Liver (tissue), 8 donors: ENCODE measurements at regions not wholly inside any gene's neighbourhood (a gene's known extent, or its start where the extent isn't known, plus 50 kb on each side); places are given as distances from the start of the nearest gene placed in this dataset.

Experiments
- DNase-seq: peaks from one replicate; pipeline ENCODE4 v3.0.0-alpha.2; 2017; ENCODE audit warnings: low spot score
- H3K27ac ChIP-seq, 2 donors: one replicate each; pipeline ENCODE4 v1.7.0; 2013; ENCODE audit warnings: inconsistent platforms in 2 of 2, low read length in 2 of 2, control low read depth in 1 of 2, low read depth in 1 of 2, mild to moderate bottlenecking in 1 of 2
- H3K27me3 ChIP-seq, 4 donors: one replicate each; pipeline versions ENCODE4 v1.6.1 to v1.7.0; 2013; ENCODE audit warnings: low read length in 3 of 4, inconsistent platforms in 1 of 4, mild to moderate bottlenecking in 1 of 4, moderate library complexity in 1 of 4; ENCODE audit not compliant: control insufficient read depth in 4 of 4, insufficient read depth in 4 of 4
- H3K36me3 ChIP-seq, 4 donors: one replicate each; pipeline versions ENCODE4 v1.6.1 to v1.7.0; 2013; ENCODE audit warnings: low read length in 3 of 4, mild to moderate bottlenecking in 3 of 4, low read depth in 1 of 4, moderate library complexity in 1 of 4; ENCODE audit not compliant: control insufficient read depth in 4 of 4, insufficient read depth in 3 of 4
- H3K4me1 ChIP-seq, 4 donors: one replicate each; pipeline versions ENCODE4 v1.6.1 to v1.7.0; 2013; ENCODE audit warnings: low read length in 3 of 4, mild to moderate bottlenecking in 3 of 4, moderate library complexity in 1 of 4; ENCODE audit not compliant: control insufficient read depth in 4 of 4, insufficient read depth in 4 of 4
- H3K4me3 ChIP-seq, 3 donors: one replicate each; pipeline versions ENCODE4 v1.6.1 to v1.7.0; 2013; ENCODE audit warnings: low read length in 3 of 3, control low read depth in 1 of 3, low read depth in 1 of 3, mild to moderate bottlenecking in 1 of 3
- H3K9ac ChIP-seq, 2 donors: one replicate each; pipeline ENCODE4 v1.7.0; 2013; ENCODE audit warnings: low read length in 2 of 2, mild to moderate bottlenecking in 2 of 2, moderate library complexity in 2 of 2, control low read depth in 1 of 2, low read depth in 1 of 2
- H3K9me3 ChIP-seq, 4 donors: one replicate each; pipeline versions ENCODE4 v1.6.1 to v1.7.0; 2013; ENCODE audit warnings: low read length in 3 of 4; ENCODE audit not compliant: control insufficient read depth in 4 of 4
- ATF3 ChIP-seq: IDR thresholded peaks from 2 replicates; pipeline ENCODE4 v1.6.1; 2016; ENCODE audit warnings: antibody characterized with exemption
- FOXA2 ChIP-seq: IDR thresholded peaks from 2 replicates; pipeline ENCODE4 v1.6.1; 2016; ENCODE audit warnings: antibody characterized with exemption
- GABPA ChIP-seq, 2 donors: IDR thresholded peaks in 1 of 2; conservative IDR thresholded peaks in 1 of 2; 2 replicates each; pipeline ENCODE4 v1.6.1; 2016; ENCODE audit warnings: antibody characterized with exemption in 2 of 2, mild to moderate bottlenecking in 1 of 2, moderate library complexity in 1 of 2
- HNF4A ChIP-seq, 2 donors: conservative IDR thresholded peaks; 2 replicates each; pipeline ENCODE4 v1.6.1; 2016; ENCODE audit warnings: antibody characterized with exemption in 2 of 2, mild to moderate bottlenecking in 2 of 2
- HNF4G ChIP-seq: IDR thresholded peaks from 2 replicates; pipeline ENCODE4 v1.6.1; 2016; ENCODE audit warnings: antibody characterized with exemption
- JUND ChIP-seq, 2 donors: IDR thresholded peaks; 2 replicates each; pipeline ENCODE4 v1.6.1; 2016; ENCODE audit warnings: antibody characterized with exemption in 2 of 2
- NR2F2 ChIP-seq: IDR thresholded peaks from 2 replicates; pipeline ENCODE4 v1.6.1; 2016; ENCODE audit warnings: antibody characterized with exemption
- RAD21 ChIP-seq, 2 donors: IDR thresholded peaks; 2 replicates each; pipeline ENCODE4 v1.6.1; 2016; ENCODE audit warnings: antibody characterized with exemption in 2 of 2, mild to moderate bottlenecking in 2 of 2
- SP1 ChIP-seq: IDR thresholded peaks from 2 replicates; pipeline ENCODE4 v1.6.1; 2018; ENCODE audit warnings: antibody characterized with exemption, mild to moderate bottlenecking
- YY1 ChIP-seq: IDR thresholded peaks from 2 replicates; pipeline ENCODE4 v1.6.1; 2016; ENCODE audit warnings: antibody characterized with exemption, mild to moderate bottlenecking
- WGBS: extraction: QIAGEN DNeasy Blood & Tissue Kit; methylation state at CpG from one replicate; pipeline ENCODE4 v1.1.7; 2013; 5-methylcytosine and 5-hydroxymethylcytosine counted together
- TF ChIP-seq, protein P1 (sequence below): IDR thresholded peaks from 2 replicates; pipeline ENCODE4 v1.6.1; 2016; ENCODE audit warnings: antibody characterized with exemption
- TF ChIP-seq, protein P2 (sequence below): fragments of 150-350 bp; IDR thresholded peaks from 2 replicates; pipeline ENCODE4 v1.5.1; 2017; ENCODE audit warnings: improper control_type of control experiment, low read depth, low read length; ENCODE audit not compliant: missing input control
- TF ChIP-seq, protein P3 (sequence below): IDR thresholded peaks from 2 replicates; pipeline ENCODE4 v1.6.1; 2016; ENCODE audit warnings: antibody characterized with exemption, mild to moderate bottlenecking
- donor health status: healthy.
- donor health status: healthy.
- donor health status: healthy.
- donor health status: healthy.
- donor health status: healthy.

DNA sequence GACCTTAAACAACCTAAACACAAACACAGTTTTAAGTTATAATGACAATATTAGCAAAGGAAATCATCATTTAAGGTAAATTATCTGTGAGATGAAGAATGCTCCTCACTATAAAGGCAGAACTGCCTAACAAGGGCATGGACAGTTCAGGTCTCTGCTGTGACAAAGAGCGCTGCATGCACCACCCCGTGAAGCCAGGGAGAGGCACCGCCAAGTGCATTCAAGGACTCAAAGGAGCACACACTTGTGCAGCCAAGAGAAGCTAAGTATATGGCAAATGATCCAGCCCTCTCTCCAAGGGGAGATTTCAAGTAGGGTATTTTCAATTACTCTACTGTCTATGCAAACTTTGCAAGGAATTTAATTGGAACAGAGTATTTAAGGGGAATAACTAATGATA lies 126.0 kb downstream of the RAP2A start:
- H3K27ac ChIP-seq: no peak overlapping the region
- WGBS: 93% methylated on average over 3 of the region's 3 CpGs
- H3K4me1 ChIP-seq: peaks cover 0 to 3% (median 0%) of the 10 kb centered on the region in 4 donors
- no peaks in the 10 kb centered on the region for H3K9me3 ChIP-seq
- H3K9ac ChIP-seq: no peak overlapping the region
- no peaks in the 10 kb centered on the region for H3K27me3 ChIP-seq
- DNase-seq: no peak
- TF ChIP-seq ATF3: no peak
- TF ChIP-seq, protein P1, sequence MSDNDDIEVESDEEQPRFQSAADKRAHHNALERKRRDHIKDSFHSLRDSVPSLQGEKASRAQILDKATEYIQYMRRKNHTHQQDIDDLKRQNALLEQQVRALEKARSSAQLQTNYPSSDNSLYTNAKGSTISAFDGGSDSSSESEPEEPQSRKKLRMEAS: no peak
- H3K4me3 ChIP-seq: no peak overlapping the region
- H3K36me3 ChIP-seq: no peaks in the 10 kb centered on the region

GRCh38 chr13:97561182-97561581 lies 127.2 kb downstream of the RAP2A start:
- no peaks in the 10 kb centered on the region for H3K36me3 ChIP-seq
- H3K9me3 ChIP-seq: no peaks in the 10 kb centered on the region
- H3K27ac ChIP-seq: no peak overlapping the region
- 56% methylated on average over 1 of the region's 1 CpG for WGBS
- H3K9ac ChIP-seq: no peak overlapping the region
- DNase-seq: no peak
- H3K4me1 ChIP-seq: peaks cover 0 to 3% (median 0%) of the 10 kb centered on the region in 4 donors
- no peaks in the 10 kb centered on the region for H3K27me3 ChIP-seq
- TF ChIP-seq, protein P2, sequence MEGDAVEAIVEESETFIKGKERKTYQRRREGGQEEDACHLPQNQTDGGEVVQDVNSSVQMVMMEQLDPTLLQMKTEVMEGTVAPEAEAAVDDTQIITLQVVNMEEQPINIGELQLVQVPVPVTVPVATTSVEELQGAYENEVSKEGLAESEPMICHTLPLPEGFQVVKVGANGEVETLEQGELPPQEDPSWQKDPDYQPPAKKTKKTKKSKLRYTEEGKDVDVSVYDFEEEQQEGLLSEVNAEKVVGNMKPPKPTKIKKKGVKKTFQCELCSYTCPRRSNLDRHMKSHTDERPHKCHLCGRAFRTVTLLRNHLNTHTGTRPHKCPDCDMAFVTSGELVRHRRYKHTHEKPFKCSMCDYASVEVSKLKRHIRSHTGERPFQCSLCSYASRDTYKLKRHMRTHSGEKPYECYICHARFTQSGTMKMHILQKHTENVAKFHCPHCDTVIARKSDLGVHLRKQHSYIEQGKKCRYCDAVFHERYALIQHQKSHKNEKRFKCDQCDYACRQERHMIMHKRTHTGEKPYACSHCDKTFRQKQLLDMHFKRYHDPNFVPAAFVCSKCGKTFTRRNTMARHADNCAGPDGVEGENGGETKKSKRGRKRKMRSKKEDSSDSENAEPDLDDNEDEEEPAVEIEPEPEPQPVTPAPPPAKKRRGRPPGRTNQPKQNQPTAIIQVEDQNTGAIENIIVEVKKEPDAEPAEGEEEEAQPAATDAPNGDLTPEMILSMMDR: no peak
- TF ChIP-seq RAD21 (IDR thresholded peaks at IDR 0.05): no peak
- no peak overlapping the region for H3K4me3 ChIP-seq

- no peak overlapping the region for H3K9ac ChIP-seq
- TF ChIP-seq, protein P1: no peak
- TF ChIP-seq FOXA2 (no peak), HNF4A (conservative IDR thresholded peaks at IDR 0.05) (no peak), NR2F2 (no peak), GABPA (IDR thresholded peaks at IDR 0.05 in 1 of 2, conservative IDR thresholded peaks at IDR 0.05 in 1 of 2) (no peak), YY1 (no peak)
- no peaks in the 10 kb centered on the region for H3K27me3 ChIP-seq
- no peaks in the 10 kb centered on the region for H3K36me3 ChIP-seq
- H3K9me3 ChIP-seq: no peaks in the 10 kb centered on the region
- no peak for DNase-seq
- no peak overlapping the region for H3K4me3 ChIP-seq
- no peak overlapping the region for H3K27ac ChIP-seq
- 79% methylated on average over 1 of the region's 1 CpG for WGBS
- peaks cover 0 to 3% (median 0%) of the 10 kb centered on the region in 4 donors for H3K4me1 ChIP-seq
These were observed 129.0 kb downstream of the RAP2A start for GRCh38 chr13:97562962-97563361.

DNA sequence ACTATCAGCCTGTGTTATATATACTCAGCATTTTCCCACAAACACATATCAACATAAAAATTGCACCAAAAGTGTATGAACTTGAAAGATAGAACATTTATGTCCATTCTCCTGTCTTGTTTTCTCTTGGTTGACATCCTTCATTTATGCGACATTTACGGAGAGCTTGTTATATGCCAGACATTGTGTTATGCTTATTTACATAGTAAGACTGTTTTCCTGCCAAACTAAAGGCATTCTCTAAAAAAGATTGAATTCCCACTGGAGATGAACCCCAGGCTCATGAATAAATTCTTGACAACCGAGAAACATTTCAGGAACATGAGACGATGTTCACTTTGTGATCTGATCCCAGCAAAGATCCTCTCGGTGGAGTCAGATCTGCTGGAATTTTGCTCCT lies 131.0 kb downstream of the RAP2A start:
- H3K9ac ChIP-seq: no peak overlapping the region
- no peak for DNase-seq
- H3K4me3 ChIP-seq: no peak overlapping the region
- no peak overlapping the region for H3K27ac ChIP-seq
- H3K36me3 ChIP-seq: no peaks in the 10 kb centered on the region
- H3K9me3 ChIP-seq: no peaks in the 10 kb centered on the region
- WGBS: 84% methylated on average over 5 of the region's 5 CpGs
- H3K27me3 ChIP-seq: no peaks in the 10 kb centered on the region
- peaks cover 0 to 6% (median 0%) of the 10 kb centered on the region in 4 donors for H3K4me1 ChIP-seq
- no peak for TF ChIP-seq ATF3
- TF ChIP-seq NR2F2: no peak
- TF ChIP-seq HNF4G: no peak
- TF ChIP-seq SP1: no peak
- TF ChIP-seq YY1: no peak
- TF ChIP-seq, protein P1: no peak
- no peak for TF ChIP-seq JUND (IDR thresholded peaks at IDR 0.05)
- TF ChIP-seq GABPA (IDR thresholded peaks at IDR 0.05 in 1 of 2, conservative IDR thresholded peaks at IDR 0.05 in 1 of 2): no peak
- no peak for TF ChIP-seq HNF4A (conservative IDR thresholded peaks at IDR 0.05)
- no peak for TF ChIP-seq RAD21 (IDR thresholded peaks at IDR 0.05)
- TF ChIP-seq, protein P3, sequence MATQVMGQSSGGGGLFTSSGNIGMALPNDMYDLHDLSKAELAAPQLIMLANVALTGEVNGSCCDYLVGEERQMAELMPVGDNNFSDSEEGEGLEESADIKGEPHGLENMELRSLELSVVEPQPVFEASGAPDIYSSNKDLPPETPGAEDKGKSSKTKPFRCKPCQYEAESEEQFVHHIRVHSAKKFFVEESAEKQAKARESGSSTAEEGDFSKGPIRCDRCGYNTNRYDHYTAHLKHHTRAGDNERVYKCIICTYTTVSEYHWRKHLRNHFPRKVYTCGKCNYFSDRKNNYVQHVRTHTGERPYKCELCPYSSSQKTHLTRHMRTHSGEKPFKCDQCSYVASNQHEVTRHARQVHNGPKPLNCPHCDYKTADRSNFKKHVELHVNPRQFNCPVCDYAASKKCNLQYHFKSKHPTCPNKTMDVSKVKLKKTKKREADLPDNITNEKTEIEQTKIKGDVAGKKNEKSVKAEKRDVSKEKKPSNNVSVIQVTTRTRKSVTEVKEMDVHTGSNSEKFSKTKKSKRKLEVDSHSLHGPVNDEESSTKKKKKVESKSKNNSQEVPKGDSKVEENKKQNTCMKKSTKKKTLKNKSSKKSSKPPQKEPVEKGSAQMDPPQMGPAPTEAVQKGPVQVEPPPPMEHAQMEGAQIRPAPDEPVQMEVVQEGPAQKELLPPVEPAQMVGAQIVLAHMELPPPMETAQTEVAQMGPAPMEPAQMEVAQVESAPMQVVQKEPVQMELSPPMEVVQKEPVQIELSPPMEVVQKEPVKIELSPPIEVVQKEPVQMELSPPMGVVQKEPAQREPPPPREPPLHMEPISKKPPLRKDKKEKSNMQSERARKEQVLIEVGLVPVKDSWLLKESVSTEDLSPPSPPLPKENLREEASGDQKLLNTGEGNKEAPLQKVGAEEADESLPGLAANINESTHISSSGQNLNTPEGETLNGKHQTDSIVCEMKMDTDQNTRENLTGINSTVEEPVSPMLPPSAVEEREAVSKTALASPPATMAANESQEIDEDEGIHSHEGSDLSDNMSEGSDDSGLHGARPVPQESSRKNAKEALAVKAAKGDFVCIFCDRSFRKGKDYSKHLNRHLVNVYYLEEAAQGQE: no peak
- TF ChIP-seq, protein P2: no peak
